Gastrocnemius medialis (tissue), 4 donors: ENCODE measurements at regions not wholly inside any gene's neighbourhood (a gene's known extent, or its start where the extent isn't known, plus 50 kb on each side); places are given as distances from the start of the nearest gene placed in this dataset.

ENCODE experiments used
- POLR2A ChIP-seq, 2 donors: fragments of 450-650 bp; IDR thresholded peaks; one replicate each; pipeline ENCODE4 v1.6.1; 2017; ENCODE audit warnings: antibody characterized with exemption in 2 of 2, mild to moderate bottlenecking in 2 of 2, moderate library complexity in 2 of 2
- TF ChIP-seq, protein P1 (sequence below), 5 experiments: fragments of 450-650 bp in 3 of 5; fragments of 200-600 bp in 2 of 5; sonication (generic) in 2 of 5; IDR thresholded peaks in 4 of 5; conservative IDR thresholded peaks in 1 of 5; 1 replicate in 4 of 5; 2 replicates in 1 of 5; pipeline ENCODE4 v1.5.1; 2016 to 2019; ENCODE audit warnings: antibody characterized with exemption in 5 of 5, mild to moderate bottlenecking in 3 of 5, moderate library complexity in 3 of 5

DNA sequence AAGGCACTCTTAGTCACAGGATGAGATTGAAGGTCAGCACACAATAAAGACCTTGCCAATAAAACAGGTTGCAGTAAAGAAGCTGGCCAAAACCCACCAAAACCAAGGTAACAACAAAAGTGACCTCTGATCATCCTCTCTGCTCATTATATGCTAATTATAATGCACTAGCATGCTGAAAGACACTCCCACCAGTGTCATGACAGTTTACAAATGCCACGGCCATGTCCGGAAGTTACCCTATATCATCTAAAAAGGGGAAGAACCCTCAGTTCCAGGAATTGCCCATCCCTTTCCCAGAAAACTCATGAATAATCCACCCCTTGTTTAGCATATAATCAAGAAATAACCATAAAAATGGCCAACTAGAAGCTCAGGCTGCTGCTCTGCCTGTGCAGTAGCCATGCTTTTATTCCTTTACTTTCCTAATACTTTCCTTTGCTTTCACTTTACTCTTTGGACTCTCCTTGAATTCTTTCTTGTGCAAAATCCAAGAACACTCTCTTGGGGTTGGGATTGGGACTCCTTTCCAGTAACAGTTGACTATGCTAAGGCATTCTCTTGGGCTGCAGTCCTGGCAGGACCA is 527.3 kb upstream of the MAP3K7 start:
- TF ChIP-seq, protein P1, sequence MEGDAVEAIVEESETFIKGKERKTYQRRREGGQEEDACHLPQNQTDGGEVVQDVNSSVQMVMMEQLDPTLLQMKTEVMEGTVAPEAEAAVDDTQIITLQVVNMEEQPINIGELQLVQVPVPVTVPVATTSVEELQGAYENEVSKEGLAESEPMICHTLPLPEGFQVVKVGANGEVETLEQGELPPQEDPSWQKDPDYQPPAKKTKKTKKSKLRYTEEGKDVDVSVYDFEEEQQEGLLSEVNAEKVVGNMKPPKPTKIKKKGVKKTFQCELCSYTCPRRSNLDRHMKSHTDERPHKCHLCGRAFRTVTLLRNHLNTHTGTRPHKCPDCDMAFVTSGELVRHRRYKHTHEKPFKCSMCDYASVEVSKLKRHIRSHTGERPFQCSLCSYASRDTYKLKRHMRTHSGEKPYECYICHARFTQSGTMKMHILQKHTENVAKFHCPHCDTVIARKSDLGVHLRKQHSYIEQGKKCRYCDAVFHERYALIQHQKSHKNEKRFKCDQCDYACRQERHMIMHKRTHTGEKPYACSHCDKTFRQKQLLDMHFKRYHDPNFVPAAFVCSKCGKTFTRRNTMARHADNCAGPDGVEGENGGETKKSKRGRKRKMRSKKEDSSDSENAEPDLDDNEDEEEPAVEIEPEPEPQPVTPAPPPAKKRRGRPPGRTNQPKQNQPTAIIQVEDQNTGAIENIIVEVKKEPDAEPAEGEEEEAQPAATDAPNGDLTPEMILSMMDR (IDR thresholded peaks at IDR 0.05 in 4 of 5, conservative IDR thresholded peaks at IDR 0.05 in 1 of 5), result no peak
- TF ChIP-seq POLR2A (IDR thresholded peaks at IDR 0.05), result no peak
